ENCODE measurements at regions not wholly inside any gene's neighbourhood (a gene's known extent, or its start where the extent isn't known, plus 50 kb on each side); places are given as distances from the start of the nearest gene placed in this dataset.

- no peak for DNase-seq (ENCODE audit: low spot score)
Measured at GRCh38 chr6:94590416-94590815, 986.9 kb upstream of the MANEA start.

GRCh38 chr6:94588301-94588700 lies 989.0 kb upstream of the MANEA start:
- Histone ChIP-seq H3K9me2 (replicated peaks; ENCODE audit: insufficient read depth) (no peaks in the 10 kb centered on the region), H3K4me3 (no peak overlapping the region), H3K27ac (no peak overlapping the region), H3K79me2 (no peaks in the 10 kb centered on the region), H3K9me3 (ENCODE audit: low read depth) (no peaks in the 10 kb centered on the region), H3K4me2 (no peak overlapping the region), H3K27me3 (no peaks in the 10 kb centered on the region), H4K20me1 (ENCODE audit: insufficient read depth, poor library complexity, severe bottlenecking) (no peaks in the 10 kb centered on the region), H2AFZ (no peak overlapping the region), H3K36me3 (replicated peaks; ENCODE audit: insufficient read depth, low read depth) (no peaks in the 10 kb centered on the region), H3K4me1 (ENCODE audit: insufficient read depth) (no peaks in the 10 kb centered on the region)
- 87% methylated on average over 3 of the region's 3 CpGs for WGBS (ENCODE audit: low lambda C conversion rate, missing lambda C conversion rate)
- TF ChIP-seq EZH2phosphoT487 (IDR thresholded peaks at IDR 0.05; ENCODE audit: low read depth, severe bottlenecking, unreplicated experiment) = no peak
- TF ChIP-seq, protein P1, sequence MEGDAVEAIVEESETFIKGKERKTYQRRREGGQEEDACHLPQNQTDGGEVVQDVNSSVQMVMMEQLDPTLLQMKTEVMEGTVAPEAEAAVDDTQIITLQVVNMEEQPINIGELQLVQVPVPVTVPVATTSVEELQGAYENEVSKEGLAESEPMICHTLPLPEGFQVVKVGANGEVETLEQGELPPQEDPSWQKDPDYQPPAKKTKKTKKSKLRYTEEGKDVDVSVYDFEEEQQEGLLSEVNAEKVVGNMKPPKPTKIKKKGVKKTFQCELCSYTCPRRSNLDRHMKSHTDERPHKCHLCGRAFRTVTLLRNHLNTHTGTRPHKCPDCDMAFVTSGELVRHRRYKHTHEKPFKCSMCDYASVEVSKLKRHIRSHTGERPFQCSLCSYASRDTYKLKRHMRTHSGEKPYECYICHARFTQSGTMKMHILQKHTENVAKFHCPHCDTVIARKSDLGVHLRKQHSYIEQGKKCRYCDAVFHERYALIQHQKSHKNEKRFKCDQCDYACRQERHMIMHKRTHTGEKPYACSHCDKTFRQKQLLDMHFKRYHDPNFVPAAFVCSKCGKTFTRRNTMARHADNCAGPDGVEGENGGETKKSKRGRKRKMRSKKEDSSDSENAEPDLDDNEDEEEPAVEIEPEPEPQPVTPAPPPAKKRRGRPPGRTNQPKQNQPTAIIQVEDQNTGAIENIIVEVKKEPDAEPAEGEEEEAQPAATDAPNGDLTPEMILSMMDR (IDR thresholded peaks at IDR 0.05; ENCODE audit: poor library complexity) = no peak
- DNase-seq (ENCODE audit: low spot score) = no peak

More at GRCh38 chr6:94590416-94590815, 986.9 kb upstream of the MANEA start:
- 95% methylated on average over 6 of the region's 6 CpGs for WGBS (ENCODE audit: low lambda C conversion rate, missing lambda C conversion rate)
- no peak overlapping the region for H3K4me2 ChIP-seq
- no peaks in the 10 kb centered on the region for H3K36me3 ChIP-seq (replicated peaks; ENCODE audit: insufficient read depth, low read depth)
- no peaks in the 10 kb centered on the region for H3K9me2 ChIP-seq (replicated peaks; ENCODE audit: insufficient read depth)
- H2AFZ ChIP-seq = no peak overlapping the region
- TF ChIP-seq, protein P1 (IDR thresholded peaks at IDR 0.05; ENCODE audit: poor library complexity) = no peak
- no peak for TF ChIP-seq EZH2 (IDR thresholded peaks at IDR 0.05; ENCODE audit: borderline replicate concordance)
- no peak for TF ChIP-seq EZH2phosphoT487 (IDR thresholded peaks at IDR 0.05; ENCODE audit: low read depth, severe bottlenecking, unreplicated experiment)
- no peak overlapping the region for H3K4me3 ChIP-seq
- H3K79me2 ChIP-seq = no peaks in the 10 kb centered on the region
- H4K20me1 ChIP-seq (ENCODE audit: insufficient read depth, poor library complexity, severe bottlenecking) = no peaks in the 10 kb centered on the region
- H3K27ac ChIP-seq = no peak overlapping the region
- H3K4me1 ChIP-seq (ENCODE audit: insufficient read depth) = no peaks in the 10 kb centered on the region
- no peaks in the 10 kb centered on the region for H3K9me3 ChIP-seq (ENCODE audit: low read depth)
- no peaks in the 10 kb centered on the region for H3K27me3 ChIP-seq

GRCh38 chr6:94584211-94584610 lies 993.1 kb upstream of the MANEA start:
- 90% methylated on average over 2 of the region's 2 CpGs for WGBS (ENCODE audit: low lambda C conversion rate, missing lambda C conversion rate)
- DNase-seq (ENCODE audit: low spot score) = no peak
- Histone ChIP-seq H3K9me3 (ENCODE audit: low read depth) (no peaks in the 10 kb centered on the region), H3K36me3 (replicated peaks; ENCODE audit: insufficient read depth, low read depth) (no peaks in the 10 kb centered on the region), H2AFZ (no peak overlapping the region), H3K9me2 (replicated peaks; ENCODE audit: insufficient read depth) (no peaks in the 10 kb centered on the region), H3K4me2 (no peak overlapping the region), H3K4me1 (ENCODE audit: insufficient read depth) (no peaks in the 10 kb centered on the region), H3K79me2 (no peaks in the 10 kb centered on the region), H3K27ac (no peak overlapping the region), H3K27me3 (no peaks in the 10 kb centered on the region), H4K20me1 (ENCODE audit: insufficient read depth, poor library complexity, severe bottlenecking) (no peaks in the 10 kb centered on the region), H3K4me3 (no peak overlapping the region)
- TF ChIP-seq EZH2phosphoT487 (IDR thresholded peaks at IDR 0.05; ENCODE audit: low read depth, severe bottlenecking, unreplicated experiment) (no peak), EZH2 (IDR thresholded peaks at IDR 0.05; ENCODE audit: borderline replicate concordance) (no peak)
- TF ChIP-seq, protein P1 (IDR thresholded peaks at IDR 0.05; ENCODE audit: poor library complexity) = no peak

GRCh38 chr6:94570581-94570980 lies 1006.8 kb upstream of the MANEA start:
- H3K36me3 ChIP-seq (replicated peaks; ENCODE audit: insufficient read depth, low read depth) = no peaks in the 10 kb centered on the region
- DNase-seq (ENCODE audit: low spot score) = no peak
- H4K20me1 ChIP-seq (ENCODE audit: insufficient read depth, poor library complexity, severe bottlenecking) = no peaks in the 10 kb centered on the region
- no peak overlapping the region for H3K4me3 ChIP-seq
- TF ChIP-seq EZH2 (IDR thresholded peaks at IDR 0.05; ENCODE audit: borderline replicate concordance) (no peak), EZH2phosphoT487 (IDR thresholded peaks at IDR 0.05; ENCODE audit: low read depth, severe bottlenecking, unreplicated experiment) (no peak)
- TF ChIP-seq, protein P1 (IDR thresholded peaks at IDR 0.05; ENCODE audit: poor library complexity) = no peak
- no peaks in the 10 kb centered on the region for H3K9me3 ChIP-seq (ENCODE audit: low read depth)
- no peak overlapping the region for H3K27ac ChIP-seq
- no peaks in the 10 kb centered on the region for H3K4me1 ChIP-seq (ENCODE audit: insufficient read depth)
- 85% methylated on average over 5 of the region's 5 CpGs for WGBS (ENCODE audit: low lambda C conversion rate, missing lambda C conversion rate)
- H2AFZ ChIP-seq = no peak overlapping the region
- H3K27me3 ChIP-seq = no peaks in the 10 kb centered on the region
- H3K9me2 ChIP-seq (replicated peaks; ENCODE audit: insufficient read depth) = no peaks in the 10 kb centered on the region
- no peak overlapping the region for H3K4me2 ChIP-seq
- H3K79me2 ChIP-seq = no peaks in the 10 kb centered on the region
